Left hindlimb (tissue), 1 donor: ENCODE measurements at regions not wholly inside any gene's neighbourhood (a gene's known extent, or its start where the extent isn't known, plus 50 kb on each side); places are given as distances from the start of the nearest gene placed in this dataset.

Experiments
- DNase-seq: peaks from one replicate; pipeline ENCODE4 v3.0.0-alpha.2; 2018

GRCh38 chr20:4069751-4070150, 54.4 kb upstream of the RNF24 start:
- DNase-seq: no peak

GRCh38 chr20:4068708-4069107, 53.4 kb upstream of the RNF24 start:
- no peak for DNase-seq

- no peak for DNase-seq
These were observed 52.4 kb upstream of the RNF24 start for GRCh38 chr20:4067600-4068261.

- DNase-seq: no peak
These were observed 51.2 kb upstream of the RNF24 start for GRCh38 chr20:4066551-4066950.

- DNase-seq: no peak
These were observed 50.1 kb upstream of the RNF24 start for GRCh38 chr20:4065391-4065844.
